ENCODE measurements at regions not wholly inside any gene's neighbourhood (a gene's known extent, or its start where the extent isn't known, plus 50 kb on each side); places are given as distances from the start of the nearest gene placed in this dataset.

- TF ChIP-seq CTCF (IDR thresholded peaks at IDR 0.05; ENCODE audit: insufficient read depth, low read length) (no peak), REST (IDR thresholded peaks at IDR 0.05; ENCODE audit: insufficient replicate concordance, low read depth) (no peak), POLR2AphosphoS5 (IDR thresholded peaks at IDR 0.05; ENCODE audit: low read depth) (no peak), SPI1 (IDR thresholded peaks at IDR 0.05; ENCODE audit: borderline replicate concordance, low read depth) (no peak), GABPA (IDR thresholded peaks at IDR 0.05; ENCODE audit: low read depth) (no peak)
Measured at GRCh38 chr10:81534991-81535390, 340.0 kb upstream of the NRG3 start.

All from HL-60 (cell line).